SK-N-SH (cell line): ENCODE measurements at regions not wholly inside any gene's neighbourhood (a gene's known extent, or its start where the extent isn't known, plus 50 kb on each side); places are given as distances from the start of the nearest gene placed in this dataset.

Experiments used
- CTCF ChIA-PET: fragments of 300-600, 350-600 bp; formaldehyde crosslinking; extraction: SDS; loops from one replicate; lab custom pipeline; 2021; lab: Yijun Ruan, JAX
- POLR2A ChIA-PET: fragments of 350-600 bp; sonication (Branson Sonifier 250); formaldehyde crosslinking; extraction: SDS; loops from one replicate; lab custom pipeline; 2020; ENCODE audit warnings: antibody characterized with exemption, inconsistent platforms; lab: Yijun Ruan, JAX
- DNase-seq: peaks from one replicate; pipeline ENCODE4 v3.0.0; 2012
- H2AFZ ChIP-seq: fragments of 200-600 bp; sonication (generic); 2 replicates; pipeline ENCODE4 v1.8.1; 2016; ENCODE audit warnings: antibody characterized with exemption, mild to moderate bottlenecking, low read depth
- H3F3A ChIP-seq: fragments of 200-600 bp; sonication (generic); replicated peaks from 2 replicates; pipeline ENCODE3; 2016; ENCODE audit warnings: antibody characterized with exemption, mild to moderate bottlenecking; ENCODE audit not compliant: insufficient read depth
- H3K27ac ChIP-seq, 2 experiments: fragments of 200-500 bp in 1 of 2; fragments of 200-600 bp in 1 of 2; sonication (Bioruptor generic) in 1 of 2; sonication (generic), shearing (Covaris generic) in 1 of 2; 2 replicates each; pipeline versions ENCODE4 v1.5.1 to v1.6.1; 2014 to 2016; ENCODE audit warnings: low read depth in 2 of 2, inconsistent platforms in 1 of 2, low read length in 1 of 2, mild to moderate bottlenecking in 1 of 2, mixed read lengths in 1 of 2
- H3K27me3 ChIP-seq: fragments of 200-600 bp; sonication (generic), shearing (Covaris generic); 2 replicates; pipeline ENCODE4 v1.6.1; 2016; ENCODE audit warnings: mixed run types; ENCODE audit not compliant: insufficient read depth
- H3K36me3 ChIP-seq, 2 experiments: fragments of 200-500 bp in 1 of 2; fragments of 200-600 bp in 1 of 2; sonication (Bioruptor generic) in 1 of 2; sonication (generic) in 1 of 2; replicated peaks in 1 of 2; 2 replicates each; pipeline versions ENCODE3 to v1.5.1; 2014 to 2016; ENCODE audit warnings: low read length in 1 of 2, mild to moderate bottlenecking in 1 of 2; ENCODE audit not compliant: insufficient read depth in 2 of 2, control insufficient read depth in 1 of 2
- H3K4me1 ChIP-seq, 2 experiments: fragments of 200-500 bp in 1 of 2; fragments of 200-600 bp in 1 of 2; sonication (Bioruptor generic) in 1 of 2; sonication (generic), shearing (Covaris generic) in 1 of 2; 2 replicates each; pipeline versions ENCODE4 v1.5.1 to v1.6.1; 2014 to 2016; ENCODE audit warnings: low read depth in 1 of 2, low read length in 1 of 2, mixed run types in 1 of 2; ENCODE audit not compliant: insufficient read depth in 2 of 2, control insufficient read depth in 1 of 2
- H3K4me2 ChIP-seq: fragments of 200-600 bp; sonication (generic), shearing (Covaris generic); 2 replicates; pipeline ENCODE4 v1.6.1; 2017; ENCODE audit warnings: mixed run types
- H3K4me3 ChIP-seq, 2 experiments: fragments of 200-500 bp in 1 of 2; fragments of 200-600 bp in 1 of 2; sonication (Bioruptor generic) in 1 of 2; sonication (generic), shearing (Covaris generic) in 1 of 2; 2 replicates each; pipeline versions ENCODE4 v1.5.1 to v1.8.1; 2014 to 2016; ENCODE audit warnings: low read depth in 2 of 2, inconsistent platforms in 1 of 2, low read length in 1 of 2, mild to moderate bottlenecking in 1 of 2, mixed read lengths in 1 of 2, moderate library complexity in 1 of 2
- H3K79me2 ChIP-seq: fragments of 200-600 bp; sonication (generic); 2 replicates; pipeline ENCODE4 v1.8.1; 2017; ENCODE audit warnings: mild to moderate bottlenecking; ENCODE audit not compliant: insufficient read depth
- H3K9ac ChIP-seq: fragments of 200-600 bp; sonication (generic); 2 replicates; pipeline ENCODE4 v1.6.1; 2017; ENCODE audit warnings: mixed run types
- H3K9me2 ChIP-seq: fragments of 200-600 bp; sonication (generic); 2 replicates; pipeline ENCODE4 v1.6.1; 2017; ENCODE audit warnings: mixed run types
- H3K9me3 ChIP-seq: fragments of 200-600 bp; sonication (generic); 2 replicates; pipeline ENCODE4 v1.6.1; 2017; ENCODE audit warnings: mixed run types, mild to moderate bottlenecking, moderate library complexity
- H4K20me1 ChIP-seq: fragments of 200-600 bp; sonication (generic); 2 replicates; pipeline ENCODE4 v1.6.1; 2017; ENCODE audit warnings: mild to moderate bottlenecking, mixed run types; ENCODE audit not compliant: insufficient read depth
- CHD2 ChIP-seq: fragments of 150-350 bp; IDR thresholded peaks from 2 replicates; pipeline ENCODE4 v1.6.1; 2018; ENCODE audit warnings: low read length; ENCODE audit not compliant: partially characterized antibody
- FOXJ3 ChIP-seq: sonication (generic); formaldehyde crosslinking; IDR thresholded peaks from 2 replicates; pipeline ENCODE4 v1.5.1; 2020; ENCODE audit warnings: mild to moderate bottlenecking, missing genetic modification reagents
- FOXM1 ChIP-seq: IDR thresholded peaks from 2 replicates; pipeline ENCODE4 v1.4.0; 2012; ENCODE audit warnings: low read depth, mild to moderate bottlenecking
- MEF2A ChIP-seq: IDR thresholded peaks from 2 replicates; pipeline ENCODE4 v1.4.0; 2012; ENCODE audit warnings: low read depth, borderline replicate concordance
- POLR2AphosphoS5 ChIP-seq: IDR thresholded peaks from 2 replicates; pipeline ENCODE4 v1.6.1; 2012; ENCODE audit warnings: low read depth, low read length
- RCOR1 ChIP-seq: fragments of 150-350 bp; IDR thresholded peaks from 2 replicates; pipeline ENCODE4 v1.6.1; 2017; ENCODE audit warnings: antibody characterized with exemption, low read length
- RXRA ChIP-seq: IDR thresholded peaks from 2 replicates; pipeline ENCODE4 v1.4.0; 2012; ENCODE audit warnings: low read depth, mild to moderate bottlenecking, borderline replicate concordance
- SIN3A ChIP-seq: IDR thresholded peaks from 2 replicates; pipeline ENCODE4 v1.6.1; 2012; ENCODE audit warnings: low read depth, mild to moderate bottlenecking, low read length, moderate library complexity, borderline replicate concordance
- SMC3 ChIP-seq: IDR thresholded peaks from 2 replicates; pipeline ENCODE4 v1.6.1; 2012; ENCODE audit warnings: low read depth, low read length, improper control_type of control experiment
- TCF12 ChIP-seq: IDR thresholded peaks from 2 replicates; pipeline ENCODE4 v1.4.0; 2012
- TEAD4 ChIP-seq: IDR thresholded peaks from 2 replicates; pipeline ENCODE4 v1.4.0; 2012; ENCODE audit warnings: mild to moderate bottlenecking, borderline replicate concordance; ENCODE audit not compliant: insufficient read depth
- YY1 ChIP-seq: IDR thresholded peaks from 2 replicates; pipeline ENCODE4 v1.4.0; 2012; ENCODE audit warnings: low read depth, mild to moderate bottlenecking
- WGBS: methylation state at CpG from one replicate; pipeline ENCODE4 v1.1.6; 2017; ENCODE audit warnings: low lambda C conversion rate; 5-methylcytosine and 5-hydroxymethylcytosine counted together
- TF ChIP-seq, protein P1 (sequence below): IDR thresholded peaks from 2 replicates; pipeline ENCODE4 v1.4.0; 2012; ENCODE audit warnings: low read depth
- TF ChIP-seq, protein P2 (sequence below): fragments of 200-600 bp; sonication (generic); IDR thresholded peaks from 2 replicates; pipeline ENCODE4 v1.6.1; 2017; ENCODE audit warnings: antibody characterized with exemption, mild to moderate bottlenecking, moderate library complexity
- TF ChIP-seq, protein P3 (sequence below): IDR thresholded peaks from 2 replicates; pipeline ENCODE4; 2012
- TF ChIP-seq, protein P4 (sequence below): fragments of 150-350 bp; IDR thresholded peaks from 2 replicates; pipeline ENCODE4 v1.6.1; 2017; ENCODE audit warnings: antibody characterized with exemption, low read length, low read depth, borderline replicate concordance

DNA sequence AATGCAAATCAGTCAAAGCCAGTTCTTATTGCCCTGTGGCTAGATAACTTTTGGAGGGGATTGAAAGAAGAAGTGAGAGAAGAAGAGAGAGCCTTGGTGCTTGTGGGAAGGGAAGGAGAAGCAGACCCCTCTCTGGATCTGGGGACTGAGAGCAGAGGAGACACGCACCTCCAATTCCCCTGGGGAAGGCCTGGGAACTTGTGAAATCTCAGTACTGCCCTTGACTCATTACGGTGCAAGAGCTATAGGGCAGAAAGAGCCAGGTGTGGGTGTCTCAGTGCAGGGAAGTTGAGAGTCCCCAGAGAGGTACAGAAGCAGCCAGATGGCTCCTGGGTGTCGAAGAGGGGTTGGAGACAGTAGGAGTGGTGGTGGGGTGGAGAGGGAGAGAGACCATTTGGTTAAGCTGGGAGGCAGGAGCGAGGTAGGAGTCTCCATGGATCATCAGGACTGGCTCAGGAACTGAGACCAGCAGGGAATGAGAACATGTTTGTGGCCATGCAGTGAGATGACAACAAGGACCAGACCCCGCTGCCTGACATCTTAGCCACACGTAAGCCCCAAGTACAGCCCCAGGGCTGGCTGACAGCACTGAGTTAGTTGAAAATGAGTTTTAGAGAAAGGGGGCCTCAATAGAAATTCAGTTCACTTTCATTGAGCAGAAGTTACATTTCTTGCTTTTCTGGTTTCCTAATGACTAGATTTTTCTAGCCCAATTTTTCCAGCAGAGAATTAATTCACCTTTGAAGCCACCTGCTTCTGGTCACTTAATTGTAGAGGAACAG, 238.2 kb downstream of the BUB3 start:
- H3K9me3 ChIP-seq = no peaks in the 10 kb centered on the region
- ChIA-PET CTCF (interaction anchor here (0.9 to 1.6 kb wide), 3 partner anchors 12 to 349 kb away, joined by 3 to 8 read pairs (median 3); no protein-coding TSS in a partner anchor), POLR2A (no interaction called here)
- H3F3A ChIP-seq = no peaks in the 10 kb centered on the region
- no peak overlapping the region for H3K4me2 ChIP-seq
- TF ChIP-seq RXRA (no peak), FOXJ3 (no peak), YY1 (no peak), CHD2 (no peak), FOXM1 (no peak), RCOR1 (no peak), TCF12 (no peak), MEF2A (no peak), SIN3A (no peak), SMC3 (no peak)
- TF ChIP-seq, protein P1, sequence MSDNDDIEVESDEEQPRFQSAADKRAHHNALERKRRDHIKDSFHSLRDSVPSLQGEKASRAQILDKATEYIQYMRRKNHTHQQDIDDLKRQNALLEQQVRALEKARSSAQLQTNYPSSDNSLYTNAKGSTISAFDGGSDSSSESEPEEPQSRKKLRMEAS = no peak
- TF ChIP-seq, protein P2, sequence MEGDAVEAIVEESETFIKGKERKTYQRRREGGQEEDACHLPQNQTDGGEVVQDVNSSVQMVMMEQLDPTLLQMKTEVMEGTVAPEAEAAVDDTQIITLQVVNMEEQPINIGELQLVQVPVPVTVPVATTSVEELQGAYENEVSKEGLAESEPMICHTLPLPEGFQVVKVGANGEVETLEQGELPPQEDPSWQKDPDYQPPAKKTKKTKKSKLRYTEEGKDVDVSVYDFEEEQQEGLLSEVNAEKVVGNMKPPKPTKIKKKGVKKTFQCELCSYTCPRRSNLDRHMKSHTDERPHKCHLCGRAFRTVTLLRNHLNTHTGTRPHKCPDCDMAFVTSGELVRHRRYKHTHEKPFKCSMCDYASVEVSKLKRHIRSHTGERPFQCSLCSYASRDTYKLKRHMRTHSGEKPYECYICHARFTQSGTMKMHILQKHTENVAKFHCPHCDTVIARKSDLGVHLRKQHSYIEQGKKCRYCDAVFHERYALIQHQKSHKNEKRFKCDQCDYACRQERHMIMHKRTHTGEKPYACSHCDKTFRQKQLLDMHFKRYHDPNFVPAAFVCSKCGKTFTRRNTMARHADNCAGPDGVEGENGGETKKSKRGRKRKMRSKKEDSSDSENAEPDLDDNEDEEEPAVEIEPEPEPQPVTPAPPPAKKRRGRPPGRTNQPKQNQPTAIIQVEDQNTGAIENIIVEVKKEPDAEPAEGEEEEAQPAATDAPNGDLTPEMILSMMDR = no peak
- no peaks in the 10 kb centered on the region for H3K79me2 ChIP-seq
- H3K9ac ChIP-seq = no peak overlapping the region
- no peak overlapping the region for H2AFZ ChIP-seq
- H3K4me3 ChIP-seq = no peak overlapping the region
- no peaks in the 10 kb centered on the region for H3K36me3 ChIP-seq
- no peaks in the 10 kb centered on the region for H3K27me3 ChIP-seq
- no peaks in the 10 kb centered on the region for H3K4me1 ChIP-seq
- no peak overlapping the region for H3K27ac ChIP-seq
- no peaks in the 10 kb centered on the region for H3K9me2 ChIP-seq
- no peak for DNase-seq
- WGBS = 36% methylated on average over 6 of the region's 6 CpGs
- no peaks in the 10 kb centered on the region for H4K20me1 ChIP-seq

DNA sequence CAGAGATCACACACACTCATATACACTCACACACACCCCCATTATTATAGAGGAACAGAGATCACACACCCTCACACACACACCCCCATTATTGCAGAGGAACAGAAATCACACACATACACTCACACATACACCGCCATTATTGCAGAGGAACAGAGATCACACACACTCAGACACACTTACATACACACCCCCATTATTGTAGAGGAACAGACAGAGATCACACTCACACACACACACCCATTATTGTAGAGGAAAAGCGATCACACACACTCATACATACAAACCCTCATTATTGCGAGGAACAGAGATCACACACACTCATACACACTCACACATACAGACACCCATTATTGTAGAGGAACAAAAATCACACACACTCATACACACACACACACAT, 239.0 kb downstream of the BUB3 start:
- no peak for DNase-seq
- WGBS = 30% methylated on average over 3 of the region's 3 CpGs
- TF ChIP-seq, protein P3, sequence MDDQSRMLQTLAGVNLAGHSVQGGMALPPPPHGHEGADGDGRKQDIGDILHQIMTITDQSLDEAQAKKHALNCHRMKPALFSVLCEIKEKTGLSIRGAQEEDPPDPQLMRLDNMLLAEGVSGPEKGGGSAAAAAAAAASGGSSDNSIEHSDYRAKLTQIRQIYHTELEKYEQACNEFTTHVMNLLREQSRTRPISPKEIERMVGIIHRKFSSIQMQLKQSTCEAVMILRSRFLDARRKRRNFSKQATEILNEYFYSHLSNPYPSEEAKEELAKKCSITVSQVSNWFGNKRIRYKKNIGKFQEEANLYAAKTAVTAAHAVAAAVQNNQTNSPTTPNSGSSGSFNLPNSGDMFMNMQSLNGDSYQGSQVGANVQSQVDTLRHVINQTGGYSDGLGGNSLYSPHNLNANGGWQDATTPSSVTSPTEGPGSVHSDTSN = no peak
- TF ChIP-seq TEAD4 = no peak
- TF ChIP-seq, protein P4, sequence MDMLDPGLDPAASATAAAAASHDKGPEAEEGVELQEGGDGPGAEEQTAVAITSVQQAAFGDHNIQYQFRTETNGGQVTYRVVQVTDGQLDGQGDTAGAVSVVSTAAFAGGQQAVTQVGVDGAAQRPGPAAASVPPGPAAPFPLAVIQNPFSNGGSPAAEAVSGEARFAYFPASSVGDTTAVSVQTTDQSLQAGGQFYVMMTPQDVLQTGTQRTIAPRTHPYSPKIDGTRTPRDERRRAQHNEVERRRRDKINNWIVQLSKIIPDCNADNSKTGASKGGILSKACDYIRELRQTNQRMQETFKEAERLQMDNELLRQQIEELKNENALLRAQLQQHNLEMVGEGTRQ = no peak
- no peak for TF ChIP-seq FOXJ3
- TF ChIP-seq POLR2AphosphoS5 = no peak
- TF ChIP-seq TCF12 = no peak
- CTCF ChIA-PET = no interaction called here
- no peaks in the 10 kb centered on the region for H3K9me3 ChIP-seq
- H3K27me3 ChIP-seq = no peaks in the 10 kb centered on the region
- no peaks in the 10 kb centered on the region for H3K9me2 ChIP-seq
- no peaks in the 10 kb centered on the region for H3K79me2 ChIP-seq
- H2AFZ ChIP-seq = no peak overlapping the region
- H3F3A ChIP-seq = no peaks in the 10 kb centered on the region
- no peak overlapping the region for H3K4me2 ChIP-seq
- H3K4me1 ChIP-seq = no peaks in the 10 kb centered on the region
- POLR2A ChIA-PET = no interaction called here
- H3K27ac ChIP-seq = no peak overlapping the region
- H3K36me3 ChIP-seq = no peaks in the 10 kb centered on the region
- no peak overlapping the region for H3K4me3 ChIP-seq
- no peak overlapping the region for H3K9ac ChIP-seq
- no peaks in the 10 kb centered on the region for H4K20me1 ChIP-seq
